ENCODE measurements at regions not wholly inside any gene's neighbourhood (a gene's known extent, or its start where the extent isn't known, plus 50 kb on each side); places are given as distances from the start of the nearest gene placed in this dataset.

DNA sequence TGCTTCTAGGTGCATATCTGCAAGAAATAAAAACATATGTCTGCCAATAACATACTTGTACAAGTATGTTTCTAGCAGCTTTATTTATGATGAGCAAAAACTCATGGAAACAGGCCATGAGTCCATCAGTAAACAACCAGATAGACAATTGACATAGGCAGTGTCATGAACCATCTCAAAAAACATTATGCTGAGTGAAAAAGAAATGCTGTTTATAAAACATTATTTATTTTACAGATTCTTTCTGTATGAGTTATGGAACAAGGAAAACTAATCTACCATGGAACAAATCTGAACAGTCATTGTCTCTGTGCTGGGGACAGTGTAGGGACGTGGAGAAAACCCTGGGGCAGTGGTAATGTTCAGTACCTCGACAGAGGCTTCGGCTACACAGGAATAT, 283.9 kb downstream of the UQCRFS1 start:
- TF ChIP-seq CTCF (IDR thresholded peaks at IDR 0.05), result no peak
- TF ChIP-seq POLR2A (IDR thresholded peaks at IDR 0.05), result no peak
